ENCODE measurements at regions not wholly inside any gene's neighbourhood (a gene's known extent, or its start where the extent isn't known, plus 50 kb on each side); places are given as distances from the start of the nearest gene placed in this dataset.

DNA sequence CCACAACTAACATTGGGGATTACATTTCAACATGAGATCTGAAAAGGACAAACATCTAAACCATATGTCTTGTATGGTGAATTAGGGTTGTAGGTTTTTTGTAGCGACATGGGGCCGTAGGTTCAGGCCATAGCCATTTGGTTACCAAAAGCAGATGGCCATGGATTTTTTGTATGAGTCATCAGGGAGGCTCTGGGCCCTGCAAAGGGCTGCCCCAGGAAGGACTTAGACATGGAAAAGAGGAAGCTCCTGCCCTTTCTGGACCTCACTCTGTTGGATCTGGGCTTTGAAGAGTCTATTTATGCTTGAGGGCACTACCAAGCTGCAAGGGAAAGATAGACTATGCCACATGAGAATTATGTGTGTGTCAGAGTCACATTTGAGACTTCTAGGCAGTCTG, 89.3 kb upstream of the DHRS4 start:
- H3K27ac Mint-ChIP-seq (ENCODE audit: unreplicated experiment), result no peak overlapping the region
- H3K36me3 Mint-ChIP-seq (ENCODE audit: insufficient read depth, unreplicated experiment), result no peaks in the 10 kb centered on the region
- intact Hi-C loops (cut with micrococcal nuclease; ENCODE audit: unreplicated experiment), result no loop called here
- DNase-seq, result no peak
- peaks cover 8% of the 10 kb centered on the region for H3K4me1 Mint-ChIP-seq (ENCODE audit: low read depth, unreplicated experiment)
- no peaks in the 10 kb centered on the region for H3K9me3 Mint-ChIP-seq (ENCODE audit: low read depth, unreplicated experiment)
- no peak for TF ChIP-seq CTCF (IDR thresholded peaks at IDR 0.05; ENCODE audit: unreplicated experiment)
- CTCF ChIA-PET, result no interaction called here
- H3K4me3 Mint-ChIP-seq (ENCODE audit: low read depth, unreplicated experiment), result no peak overlapping the region
- peaks cover 74% of the 10 kb centered on the region for H3K27me3 Mint-ChIP-seq (ENCODE audit: unreplicated experiment)
- BruUV-seq (replicated peaks), result no TSS peak

DNA sequence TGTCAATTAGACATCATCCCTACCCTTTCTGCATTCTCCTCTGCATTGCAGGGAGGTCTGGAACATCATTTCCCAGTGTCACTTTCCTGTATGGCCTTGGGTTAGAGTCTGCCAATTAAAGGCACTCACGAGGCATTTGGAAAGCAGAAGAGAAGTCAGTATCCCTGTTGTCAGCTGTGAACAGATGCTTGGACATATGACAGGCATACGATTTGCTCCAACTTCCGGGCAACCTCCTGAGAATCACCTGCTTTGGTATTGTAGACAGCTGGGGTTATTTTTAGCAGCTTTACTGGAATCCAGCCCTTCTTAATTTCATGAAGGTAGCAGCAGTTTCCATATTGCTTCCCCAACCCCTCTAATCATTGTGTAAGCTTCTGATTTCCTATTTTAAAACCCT, 88.7 kb upstream of the DHRS4 start:
- no TSS peak for BruUV-seq (replicated peaks)
- peaks cover 8% of the 10 kb centered on the region for H3K4me1 Mint-ChIP-seq (ENCODE audit: low read depth, unreplicated experiment)
- H3K36me3 Mint-ChIP-seq (ENCODE audit: insufficient read depth, unreplicated experiment), result no peaks in the 10 kb centered on the region
- CTCF ChIA-PET, result interaction anchor here (0.8 kb wide), 1 partner anchor 9 kb away, joined by 10 read pairs; no protein-coding TSS in a partner anchor
- H3K27me3 Mint-ChIP-seq (ENCODE audit: unreplicated experiment), result peaks cover 69% of the 10 kb centered on the region
- TF ChIP-seq CTCF (IDR thresholded peaks at IDR 0.05; ENCODE audit: unreplicated experiment), result no peak
- intact Hi-C loops (cut with micrococcal nuclease; ENCODE audit: unreplicated experiment), result no loop called here
- no peak overlapping the region for H3K4me3 Mint-ChIP-seq (ENCODE audit: low read depth, unreplicated experiment)
- H3K27ac Mint-ChIP-seq (ENCODE audit: unreplicated experiment), result no peak overlapping the region
- H3K9me3 Mint-ChIP-seq (ENCODE audit: low read depth, unreplicated experiment), result no peaks in the 10 kb centered on the region
- DNase-seq, result no peak

DNA sequence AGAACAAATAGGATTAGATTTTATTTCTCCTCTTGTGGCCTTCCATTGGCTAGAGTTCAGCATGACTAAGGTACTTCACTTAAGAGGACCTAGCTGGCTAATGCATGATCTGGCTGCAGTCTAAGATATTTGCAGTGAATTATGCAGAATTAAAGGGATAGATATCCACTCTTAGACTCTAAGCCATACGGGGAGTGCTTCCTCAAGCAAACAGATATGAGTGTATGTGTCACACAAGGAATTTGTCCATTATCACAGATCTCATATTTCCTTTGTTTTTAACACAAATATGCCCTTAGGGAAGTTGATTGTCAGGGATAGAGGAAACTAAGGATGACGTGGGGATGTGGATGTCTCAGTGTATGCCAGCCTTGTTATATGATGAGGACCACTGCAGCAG, 88.1 kb upstream of the DHRS4 start:
- Mint-ChIP-seq H3K36me3 (ENCODE audit: insufficient read depth, unreplicated experiment) (no peaks in the 10 kb centered on the region), H3K4me3 (ENCODE audit: low read depth, unreplicated experiment) (no peak overlapping the region), H3K27ac (ENCODE audit: unreplicated experiment) (no peak overlapping the region), H3K4me1 (ENCODE audit: low read depth, unreplicated experiment) (peaks cover 8% of the 10 kb centered on the region), H3K27me3 (ENCODE audit: unreplicated experiment) (peaks cover 69% of the 10 kb centered on the region), H3K9me3 (ENCODE audit: low read depth, unreplicated experiment) (no peaks in the 10 kb centered on the region)
- no TSS peak for BruUV-seq (replicated peaks)
- DNase-seq, result no peak
- TF ChIP-seq CTCF (IDR thresholded peaks at IDR 0.05; ENCODE audit: unreplicated experiment), result no peak
- CTCF ChIA-PET, result interaction anchor here (0.8 kb wide), 1 partner anchor 8 kb away, joined by 10 read pairs; no protein-coding TSS in a partner anchor
- intact Hi-C loops (cut with micrococcal nuclease; ENCODE audit: unreplicated experiment), result no loop called here

DNA sequence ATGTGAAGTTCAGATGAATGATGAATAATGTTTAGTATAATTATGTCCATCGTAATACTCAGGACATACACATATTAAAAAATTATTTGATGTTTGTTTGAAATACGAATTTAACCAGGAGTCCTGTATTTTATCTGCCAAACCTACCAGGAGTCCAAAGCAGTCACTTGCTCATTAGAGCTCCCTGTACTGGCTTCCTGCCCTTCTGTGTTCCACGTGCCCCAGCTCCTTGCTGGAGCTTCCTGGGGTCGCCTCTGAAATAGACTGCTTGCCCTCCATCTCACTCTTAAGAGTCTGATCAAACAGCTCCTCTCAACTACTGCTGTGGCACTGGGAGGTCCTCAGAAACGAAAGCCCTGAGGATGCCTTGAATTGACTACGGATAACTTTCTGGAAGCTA, 87.3 kb upstream of the DHRS4 start:
- intact Hi-C loops (cut with micrococcal nuclease; ENCODE audit: unreplicated experiment), result no loop called here
- CTCF ChIA-PET, result no interaction called here
- Mint-ChIP-seq H3K27ac (ENCODE audit: unreplicated experiment) (no peak overlapping the region), H3K9me3 (ENCODE audit: low read depth, unreplicated experiment) (no peaks in the 10 kb centered on the region), H3K27me3 (ENCODE audit: unreplicated experiment) (peaks cover 71% of the 10 kb centered on the region), H3K4me1 (ENCODE audit: low read depth, unreplicated experiment) (peaks cover 6% of the 10 kb centered on the region), H3K36me3 (ENCODE audit: insufficient read depth, unreplicated experiment) (no peaks in the 10 kb centered on the region), H3K4me3 (ENCODE audit: low read depth, unreplicated experiment) (no peak overlapping the region)
- no peak for TF ChIP-seq CTCF (IDR thresholded peaks at IDR 0.05; ENCODE audit: unreplicated experiment)
- DNase-seq, result no peak
- no TSS peak for BruUV-seq (replicated peaks)

Measured in Calu3 (cell line).